ENCODE measurements at regions not wholly inside any gene's neighbourhood (a gene's known extent, or its start where the extent isn't known, plus 50 kb on each side); places are given as distances from the start of the nearest gene placed in this dataset.
"Not testable (repeated sequence)": the region's sequence is repeated elsewhere in the genome, so short reads cannot be mapped to it uniquely, and the experiment has no call there.

DNA sequence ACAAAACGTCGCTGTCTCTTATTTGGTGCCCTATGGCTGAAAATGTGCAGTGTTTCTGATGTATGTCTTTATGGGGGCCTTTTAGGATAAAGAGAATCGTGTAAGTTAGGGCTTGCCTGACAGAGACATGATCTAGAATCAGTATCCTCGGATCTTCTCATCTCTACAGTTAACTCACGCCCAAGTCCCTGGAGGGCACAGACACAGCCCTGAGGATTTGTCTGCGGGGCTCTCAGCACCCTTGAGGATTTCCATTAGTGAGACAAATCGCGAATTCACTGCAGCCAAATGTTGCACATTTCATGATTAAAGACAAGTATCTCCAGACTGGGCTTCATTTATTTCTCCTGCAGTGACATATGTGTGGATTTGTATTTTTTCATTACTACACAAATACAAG lies 552.7 kb downstream of the C6orf118 start:
- POLR2A ChIA-PET = no interaction called here
- CTCF ChIA-PET = no interaction called here

DNA sequence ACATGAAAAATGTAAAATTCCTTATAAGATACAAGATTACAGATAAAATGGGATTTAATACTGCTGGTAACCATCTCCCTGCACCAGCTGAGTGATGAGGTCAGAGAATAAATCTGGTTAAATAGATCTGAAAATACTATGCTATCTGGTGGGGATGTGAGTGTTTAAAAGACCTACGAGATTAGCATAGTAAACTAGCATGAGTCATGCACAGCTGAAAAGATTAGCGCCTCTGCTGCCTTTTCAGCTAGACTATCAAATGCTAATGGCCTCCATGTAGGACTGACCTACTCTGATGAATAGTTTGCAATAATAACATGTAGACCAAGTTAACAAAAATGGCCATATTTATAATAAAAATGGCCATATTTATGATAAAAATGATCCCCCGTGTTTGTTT lies 553.3 kb downstream of the C6orf118 start:
- ChIA-PET CTCF (no interaction called here), POLR2A (no interaction called here)
- no peaks in the 10 kb centered on the region for H3K4me1 Mint-ChIP-seq
- H3K9me3 Mint-ChIP-seq = peaks cover 15% of the 10 kb centered on the region
- no peaks in the 10 kb centered on the region for H3K36me3 Mint-ChIP-seq (ENCODE audit: low read depth)
- no peaks in the 10 kb centered on the region for H3K27me3 Mint-ChIP-seq
- no peak overlapping the region for H3K27ac Mint-ChIP-seq
- DNase-seq = no peak
- no peak overlapping the region for H3K4me3 Mint-ChIP-seq

More for the DNA sequence above, 552.7 kb downstream of the C6orf118 start:
- DNase-seq = no peak
- H3K4me1 Mint-ChIP-seq = no peaks in the 10 kb centered on the region
- H3K27ac Mint-ChIP-seq = no peak overlapping the region
- H3K27me3 Mint-ChIP-seq = no peaks in the 10 kb centered on the region
- H3K4me3 Mint-ChIP-seq = no peak overlapping the region
- H3K36me3 Mint-ChIP-seq (ENCODE audit: low read depth) = no peaks in the 10 kb centered on the region
- peaks cover 17% of the 10 kb centered on the region for H3K9me3 Mint-ChIP-seq

DNA sequence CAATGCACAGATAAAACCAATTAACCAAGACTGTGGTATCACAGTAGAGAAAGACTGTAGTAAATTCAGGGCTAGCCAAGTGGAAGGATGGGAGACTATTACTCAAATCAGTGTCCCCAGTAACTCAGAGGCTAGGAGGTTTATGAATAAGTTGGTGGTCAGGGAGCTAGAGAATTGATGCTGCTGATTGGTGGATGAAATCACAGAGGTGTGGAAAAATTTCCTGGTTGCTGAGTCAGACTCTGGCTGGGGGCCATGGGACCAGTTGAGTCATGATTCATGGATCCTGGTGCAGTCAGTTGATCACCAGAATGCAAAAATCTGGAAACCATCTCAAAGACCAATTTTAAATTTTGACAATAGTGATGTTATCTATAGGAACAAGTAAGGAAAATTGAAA lies 555.9 kb downstream of the C6orf118 start:
- CTCF ChIA-PET = no interaction called here
- POLR2A ChIA-PET = no interaction called here

DNA sequence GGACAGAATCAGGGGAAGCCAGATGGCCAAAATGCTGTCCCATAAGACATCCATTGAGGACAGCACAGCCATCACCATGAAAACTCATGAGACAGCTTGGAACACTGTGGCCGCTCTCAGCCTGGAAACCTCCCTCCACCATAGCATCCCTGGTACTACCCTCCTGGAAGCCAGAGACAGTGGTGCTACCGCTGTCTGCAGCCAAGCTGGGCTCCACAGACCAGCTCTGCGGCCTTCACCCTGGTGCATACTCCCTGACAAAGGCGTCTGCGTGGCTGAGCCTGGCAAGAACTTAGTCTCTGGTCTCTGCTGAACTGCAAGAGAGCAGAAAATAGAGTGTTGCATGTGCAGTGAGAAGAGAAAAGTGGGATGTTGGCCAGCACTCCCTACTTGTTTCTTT lies 558.0 kb downstream of the C6orf118 start:
- POLR2A ChIA-PET = no interaction called here
- Mint-ChIP-seq H3K9me3 (peaks cover 10% of the 10 kb centered on the region), H3K4me3 (no peak overlapping the region)

More for the DNA sequence above, 555.9 kb downstream of the C6orf118 start:
- H3K4me1 Mint-ChIP-seq = no peaks in the 10 kb centered on the region
- no peak overlapping the region for H3K4me3 Mint-ChIP-seq
- no peaks in the 10 kb centered on the region for H3K36me3 Mint-ChIP-seq (ENCODE audit: low read depth)
- no peak for DNase-seq
- no peak overlapping the region for H3K27ac Mint-ChIP-seq
- no peaks in the 10 kb centered on the region for H3K27me3 Mint-ChIP-seq
- H3K9me3 Mint-ChIP-seq = peaks cover 13% of the 10 kb centered on the region

DNA sequence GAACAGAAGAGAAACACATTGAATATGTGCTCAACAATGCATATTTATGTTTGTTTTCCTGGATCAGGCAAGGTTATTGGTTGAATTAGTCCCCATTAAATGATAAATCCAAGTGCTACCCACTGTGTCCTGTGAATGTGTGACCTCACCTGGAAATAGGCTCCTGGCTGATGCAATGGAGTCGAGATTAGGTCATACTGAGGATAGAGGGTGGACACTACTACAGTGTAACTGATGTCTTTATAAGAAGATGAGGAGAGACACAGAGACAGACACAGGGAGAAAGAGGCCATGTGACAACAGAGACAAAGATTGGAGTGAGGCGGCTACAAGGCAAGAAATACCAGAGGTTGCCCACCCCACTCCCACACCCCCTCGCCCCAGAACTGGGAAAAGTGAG lies 559.3 kb downstream of the C6orf118 start:
- H3K9me3 Mint-ChIP-seq = peaks cover 10% of the 10 kb centered on the region
- POLR2A ChIA-PET = no interaction called here
- no peak for DNase-seq
- no peaks in the 10 kb centered on the region for H3K27me3 Mint-ChIP-seq
- H3K36me3 Mint-ChIP-seq (ENCODE audit: low read depth) = no peaks in the 10 kb centered on the region
- no peaks in the 10 kb centered on the region for H3K4me1 Mint-ChIP-seq
- no peak overlapping the region for H3K27ac Mint-ChIP-seq
- no peak overlapping the region for H3K4me3 Mint-ChIP-seq
- CTCF ChIA-PET = no interaction called here

More for the DNA sequence above, 558.0 kb downstream of the C6orf118 start:
- Mint-ChIP-seq H3K27ac (no peak overlapping the region), H3K27me3 (no peaks in the 10 kb centered on the region), H3K36me3 (ENCODE audit: low read depth) (no peaks in the 10 kb centered on the region), H3K4me1 (no peaks in the 10 kb centered on the region)
- CTCF ChIA-PET = no interaction called here
- DNase-seq = no peak

DNA sequence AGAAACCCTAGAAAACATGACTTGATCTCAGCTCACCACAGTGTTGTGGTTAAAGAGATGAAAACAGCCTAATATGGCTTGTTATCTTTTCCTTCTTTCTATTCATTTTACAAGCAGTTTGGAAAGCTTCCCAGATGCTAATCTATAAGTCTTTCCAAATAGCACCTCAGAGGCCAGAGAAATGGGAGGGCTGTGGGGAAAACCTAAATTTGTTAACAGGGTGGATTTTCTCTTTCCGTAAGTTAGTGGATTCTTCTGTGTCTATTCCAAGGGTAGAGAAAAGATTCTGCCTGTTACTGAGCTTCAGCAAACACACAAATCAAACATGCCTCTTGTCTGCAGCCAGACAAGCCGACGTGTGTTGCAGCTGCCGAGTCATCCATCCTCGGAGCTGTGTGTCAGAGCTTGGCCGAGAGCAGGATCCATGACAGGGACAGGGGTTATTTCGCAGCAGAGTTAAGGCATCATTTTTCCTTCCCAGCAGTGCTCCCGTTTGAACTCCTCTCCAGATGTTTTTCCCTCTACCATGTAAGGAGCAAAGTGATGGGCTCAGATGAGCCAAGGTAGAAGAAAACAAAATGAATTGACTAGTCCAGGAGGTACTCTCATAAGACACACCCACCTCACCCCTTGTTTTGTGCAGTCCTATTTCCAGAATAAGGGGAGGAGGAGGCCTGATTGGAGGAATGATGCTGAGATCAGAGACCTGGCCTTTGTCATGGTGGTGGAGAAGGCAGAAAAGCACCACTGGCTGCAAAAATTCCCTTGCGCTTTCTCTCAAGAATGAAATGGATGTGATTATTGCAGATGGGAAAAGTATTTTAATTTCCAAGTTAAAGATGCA lies 560.0 kb downstream of the C6orf118 start:
- H3K4me3 Mint-ChIP-seq = no peak overlapping the region
- DNase-seq = no peak
- H3K4me1 Mint-ChIP-seq = no peaks in the 10 kb centered on the region
- H3K36me3 Mint-ChIP-seq (ENCODE audit: low read depth) = no peaks in the 10 kb centered on the region
- CTCF ChIA-PET = no interaction called here
- H3K27ac Mint-ChIP-seq = no peak overlapping the region
- POLR2A ChIA-PET = no interaction called here
- no peaks in the 10 kb centered on the region for H3K27me3 Mint-ChIP-seq
- peaks cover 10% of the 10 kb centered on the region for H3K9me3 Mint-ChIP-seq

DNA sequence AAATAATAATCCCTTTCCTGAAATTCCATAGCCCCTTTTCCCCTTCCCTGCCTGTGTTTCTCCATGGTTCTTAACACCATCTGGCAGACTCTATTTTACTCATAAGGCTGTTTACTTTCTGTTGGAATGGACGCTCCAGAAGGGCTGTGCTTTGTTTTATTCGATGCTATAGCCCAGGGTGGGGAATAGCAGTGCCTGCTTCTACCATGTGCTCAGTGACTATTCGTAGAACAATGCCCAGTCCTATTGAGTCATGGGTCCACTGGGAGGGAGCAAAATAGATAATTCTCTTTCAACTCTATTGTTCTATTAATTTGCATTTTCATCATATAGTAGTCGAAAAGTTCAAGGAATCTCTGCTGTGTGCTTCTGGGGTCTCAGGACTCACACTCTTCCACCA lies 565.1 kb downstream of the C6orf118 start:
- H3K4me1 Mint-ChIP-seq = no peaks in the 10 kb centered on the region
- no peaks in the 10 kb centered on the region for H3K27me3 Mint-ChIP-seq
- H3K4me3 Mint-ChIP-seq = no peak overlapping the region
- CTCF ChIA-PET = no interaction called here
- no peak overlapping the region for H3K27ac Mint-ChIP-seq
- DNase-seq = no peak
- H3K36me3 Mint-ChIP-seq (ENCODE audit: low read depth) = no peaks in the 10 kb centered on the region
- peaks cover 8% of the 10 kb centered on the region for H3K9me3 Mint-ChIP-seq
- POLR2A ChIA-PET = no interaction called here

DNA sequence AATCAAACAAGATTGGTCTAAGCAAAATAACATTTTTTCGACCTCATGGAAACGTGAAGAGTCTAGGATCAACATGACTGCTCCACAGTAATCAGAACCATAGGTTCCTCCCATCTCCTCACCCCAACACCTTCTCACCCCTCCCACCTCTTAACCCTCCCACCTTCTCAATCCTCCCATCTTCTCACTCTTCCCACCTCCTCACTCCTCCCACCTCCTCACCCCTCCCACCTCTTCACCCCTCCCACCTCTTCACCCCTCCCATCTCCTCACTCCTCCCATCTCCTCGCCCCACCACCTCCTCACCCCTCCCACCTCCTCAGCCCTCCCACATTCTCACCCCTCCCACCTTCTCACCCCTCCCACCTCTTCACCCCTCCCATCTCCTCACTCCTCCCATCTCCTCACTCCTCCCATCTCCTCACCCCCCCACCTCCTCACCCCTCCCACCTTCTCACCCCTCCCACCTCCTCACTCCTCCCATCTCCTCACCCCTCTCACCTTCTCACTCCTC lies 567.4 kb downstream of the C6orf118 start:
- CTCF ChIA-PET = no interaction called here
- H3K27me3 Mint-ChIP-seq = no peaks in the 10 kb centered on the region
- H3K36me3 Mint-ChIP-seq (ENCODE audit: low read depth) = no peaks in the 10 kb centered on the region
- H3K27ac Mint-ChIP-seq = no peak overlapping the region
- DNase-seq = no peak
- H3K9me3 Mint-ChIP-seq = peaks cover 11% of the 10 kb centered on the region
- no peak overlapping the region for H3K4me3 Mint-ChIP-seq
- POLR2A ChIA-PET = no interaction called here
- no peaks in the 10 kb centered on the region for H3K4me1 Mint-ChIP-seq

DNA sequence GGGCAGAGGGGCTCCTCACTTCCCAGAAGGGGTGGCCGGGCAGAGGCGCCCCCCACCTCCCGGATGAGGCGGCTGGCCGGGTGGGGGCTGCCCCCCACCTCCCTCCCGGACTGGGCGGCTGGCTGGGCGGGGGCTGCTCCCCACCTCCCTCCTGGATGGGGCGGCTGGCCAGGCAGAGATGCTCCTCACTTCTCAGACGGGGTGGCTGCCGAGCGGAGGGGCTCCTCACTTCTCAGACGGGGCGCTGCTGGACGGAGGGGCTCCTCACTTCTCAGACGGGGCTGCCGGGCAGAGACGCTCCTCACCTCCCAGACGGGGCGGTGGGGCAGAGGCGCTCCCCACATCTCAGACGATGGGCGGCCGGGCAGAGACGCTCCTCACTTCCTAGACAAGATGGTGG lies 573.3 kb downstream of the C6orf118 start:
- CTCF ChIA-PET; H3K36me3 Mint-ChIP-seq (ENCODE audit: low read depth); H3K27me3 Mint-ChIP-seq; H3K27ac Mint-ChIP-seq; POLR2A ChIA-PET; H3K4me3 Mint-ChIP-seq; H3K4me1 Mint-ChIP-seq; DNase-seq: not testable (repeated sequence)
- H3K9me3 Mint-ChIP-seq = peaks cover 12% of the 10 kb centered on the region

DNA sequence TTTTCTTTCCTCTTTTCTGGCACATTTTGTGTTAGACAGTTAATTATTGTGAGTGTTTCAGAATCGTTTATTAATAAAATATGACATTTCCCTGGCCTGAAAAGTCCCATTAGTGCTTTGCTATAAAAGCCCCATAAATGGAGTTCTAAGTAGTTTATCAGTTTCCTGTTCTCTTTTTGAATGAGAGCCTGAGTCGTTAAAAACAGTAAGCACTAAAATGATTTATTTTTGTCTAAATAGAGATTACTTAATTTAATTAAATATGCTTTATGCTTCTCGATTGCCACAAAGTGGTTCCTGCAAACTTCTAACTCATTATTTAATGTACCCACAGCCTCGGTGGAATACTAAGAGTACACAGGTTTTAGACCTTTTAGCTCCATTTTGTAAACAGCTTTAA lies 577.9 kb downstream of the C6orf118 start:
- Mint-ChIP-seq H3K9me3 (peaks cover 16% of the 10 kb centered on the region), H3K27me3 (no peaks in the 10 kb centered on the region), H3K4me1 (no peaks in the 10 kb centered on the region), H3K4me3 (no peak overlapping the region), H3K27ac (no peak overlapping the region), H3K36me3 (ENCODE audit: low read depth) (no peaks in the 10 kb centered on the region)
- ChIA-PET CTCF (no interaction called here), POLR2A (no interaction called here)
- no peak for DNase-seq

DNA sequence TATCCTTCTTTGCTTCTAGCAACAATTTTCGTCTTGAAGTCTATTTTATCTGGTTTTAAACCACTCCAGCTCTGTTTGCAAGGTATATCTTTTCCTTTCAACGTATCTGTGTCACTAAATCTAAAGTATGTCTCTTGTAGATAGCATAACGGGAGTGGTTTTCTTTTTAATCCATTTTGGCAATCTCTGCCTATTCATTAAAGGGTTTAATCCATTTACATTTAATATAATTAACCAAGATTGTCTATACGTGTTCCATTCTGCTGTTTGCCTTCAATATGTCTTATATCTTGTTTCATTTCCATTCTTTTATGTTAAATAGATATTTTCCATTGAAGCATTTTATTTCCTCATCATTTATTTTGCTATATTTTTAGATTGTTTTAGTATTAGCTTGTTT lies 587.9 kb downstream of the C6orf118 start:
- ChIA-PET POLR2A (no interaction called here), CTCF (no interaction called here)
- H3K4me3 Mint-ChIP-seq = no peak overlapping the region
- no peaks in the 10 kb centered on the region for H3K4me1 Mint-ChIP-seq
- no peaks in the 10 kb centered on the region for H3K36me3 Mint-ChIP-seq (ENCODE audit: low read depth)
- H3K9me3 Mint-ChIP-seq = peaks cover 8% of the 10 kb centered on the region
- DNase-seq = no peak
- no peak overlapping the region for H3K27ac Mint-ChIP-seq
- H3K27me3 Mint-ChIP-seq = no peaks in the 10 kb centered on the region

DNA sequence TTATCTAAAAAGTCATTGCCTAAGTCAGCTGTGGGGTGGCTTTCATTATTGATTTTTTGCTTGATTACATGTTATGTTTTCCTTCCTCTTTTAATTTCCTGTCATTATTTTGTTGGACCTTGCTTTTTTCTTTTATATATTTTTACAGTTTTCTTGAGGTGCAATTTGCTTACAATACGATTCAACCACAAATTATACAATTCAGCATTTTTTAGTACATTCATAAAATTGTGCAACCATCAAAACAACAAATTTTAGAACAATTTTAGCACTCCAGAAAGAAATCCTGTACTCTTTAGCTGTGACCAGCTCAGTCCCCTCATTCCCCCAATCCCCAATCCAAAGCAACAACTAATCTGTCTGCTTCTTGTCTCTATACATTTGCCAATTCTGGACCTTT lies 608.9 kb downstream of the C6orf118 start:
- POLR2A ChIA-PET = no interaction called here
- CTCF ChIA-PET = no interaction called here
- Mint-ChIP-seq H3K36me3 (ENCODE audit: low read depth) (no peaks in the 10 kb centered on the region), H3K27ac (no peak overlapping the region), H3K27me3 (no peaks in the 10 kb centered on the region), H3K4me3 (no peak overlapping the region), H3K9me3 (no peaks in the 10 kb centered on the region), H3K4me1 (no peaks in the 10 kb centered on the region)
- no peak for DNase-seq

DNA sequence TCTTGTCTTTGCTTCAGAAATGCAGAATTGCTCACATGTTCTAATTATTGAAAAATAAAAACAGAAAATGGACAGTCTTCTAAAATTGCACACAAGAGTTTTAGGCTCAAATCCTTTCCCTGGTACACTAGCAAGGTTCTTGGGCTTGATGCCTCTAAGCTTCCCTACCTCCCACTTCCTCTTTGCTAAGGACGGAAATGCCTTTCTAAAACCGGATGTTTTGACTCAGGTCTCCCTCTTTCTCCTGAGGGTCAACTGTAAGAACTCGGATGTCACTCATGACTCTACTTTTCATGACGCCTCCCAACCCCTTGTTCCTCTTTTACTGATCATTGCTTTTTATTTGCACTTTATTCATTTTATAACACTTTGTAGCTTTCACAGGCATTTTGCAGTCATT lies 613.5 kb downstream of the C6orf118 start:
- Mint-ChIP-seq H3K27me3 (no peaks in the 10 kb centered on the region), H3K36me3 (ENCODE audit: low read depth) (no peaks in the 10 kb centered on the region), H3K4me3 (no peak overlapping the region), H3K4me1 (no peaks in the 10 kb centered on the region), H3K9me3 (peaks cover 2% of the 10 kb centered on the region), H3K27ac (no peak overlapping the region)
- ChIA-PET CTCF (no interaction called here), POLR2A (no interaction called here)
- DNase-seq = no peak

DNA sequence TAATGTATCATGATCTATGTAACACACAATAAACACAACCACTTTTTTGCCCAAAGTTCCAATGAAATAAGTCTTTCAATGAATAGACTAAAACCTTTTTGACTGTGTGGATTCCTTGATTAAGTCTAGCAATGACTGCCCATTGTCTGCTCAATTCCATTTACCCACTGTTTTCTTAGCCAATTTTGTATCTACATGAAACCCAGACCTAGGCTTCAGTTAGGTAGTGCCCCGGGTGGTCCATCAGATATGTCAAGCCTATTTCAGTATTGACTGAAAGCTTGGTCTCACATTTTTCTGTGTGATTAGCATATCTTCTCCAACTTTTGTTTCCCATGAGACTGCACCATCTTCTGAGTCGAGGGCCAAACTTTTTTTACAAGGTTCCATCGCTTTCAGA lies 615.0 kb downstream of the C6orf118 start:
- POLR2A ChIA-PET = no interaction called here
- H3K9me3 Mint-ChIP-seq = peaks cover 8% of the 10 kb centered on the region
- no peak overlapping the region for H3K4me3 Mint-ChIP-seq
- no peak for DNase-seq
- H3K27ac Mint-ChIP-seq = no peak overlapping the region
- no peaks in the 10 kb centered on the region for H3K27me3 Mint-ChIP-seq
- H3K4me1 Mint-ChIP-seq = no peaks in the 10 kb centered on the region
- CTCF ChIA-PET = no interaction called here
- no peaks in the 10 kb centered on the region for H3K36me3 Mint-ChIP-seq (ENCODE audit: low read depth)
